ENCODE measurements at regions not wholly inside any gene's neighbourhood (a gene's known extent, or its start where the extent isn't known, plus 50 kb on each side); places are given as distances from the start of the nearest gene placed in this dataset.

GRCh38 chr12:91606662-91607377 is 424.2 kb upstream of the DCN start:
- TF ChIP-seq CTCF (IDR thresholded peaks at IDR 0.05; ENCODE audit: insufficient read depth, low read length), result no peak
- no peak for TF ChIP-seq REST (IDR thresholded peaks at IDR 0.05; ENCODE audit: insufficient replicate concordance, low read depth)
- TF ChIP-seq POLR2AphosphoS5 (IDR thresholded peaks at IDR 0.05; ENCODE audit: low read depth), result no peak
